BE2C (cell line): ENCODE measurements at regions not wholly inside any gene's neighbourhood (a gene's known extent, or its start where the extent isn't known, plus 50 kb on each side); places are given as distances from the start of the nearest gene placed in this dataset.

Experiments used
- DNase-seq: peaks from one replicate; pipeline ENCODE4 v3.0.0-alpha.2; 2020
- H3K27me3 ChIP-seq: fragments of 250-450 bp; sonication (Bioruptor Pico); 2 replicates; pipeline ENCODE4 v1.5.1; 2020; ENCODE audit warnings: mild to moderate bottlenecking
- H3K36me3 ChIP-seq: fragments of 250-450 bp; sonication (Bioruptor Pico); 2 replicates; pipeline ENCODE4 v1.5.1; 2020; ENCODE audit warnings: mild to moderate bottlenecking
- H3K4me1 ChIP-seq: fragments of 250-450 bp; sonication (Bioruptor Pico); 2 replicates; pipeline ENCODE4 v1.5.1; 2020
- H3K4me3 ChIP-seq: 2 replicates; pipeline ENCODE4 v1.5.1; 2011; ENCODE audit warnings: low read depth, low read length
- H3K9me3 ChIP-seq: fragments of 250-450 bp; sonication (Bioruptor Pico); 2 replicates; pipeline ENCODE4 v1.5.1; 2020
- TF ChIP-seq, protein P1 (sequence below): IDR thresholded peaks from 2 replicates; pipeline ENCODE4 v1.5.1; 2012; ENCODE audit warnings: mild to moderate bottlenecking, low read depth, low read length

DNA sequence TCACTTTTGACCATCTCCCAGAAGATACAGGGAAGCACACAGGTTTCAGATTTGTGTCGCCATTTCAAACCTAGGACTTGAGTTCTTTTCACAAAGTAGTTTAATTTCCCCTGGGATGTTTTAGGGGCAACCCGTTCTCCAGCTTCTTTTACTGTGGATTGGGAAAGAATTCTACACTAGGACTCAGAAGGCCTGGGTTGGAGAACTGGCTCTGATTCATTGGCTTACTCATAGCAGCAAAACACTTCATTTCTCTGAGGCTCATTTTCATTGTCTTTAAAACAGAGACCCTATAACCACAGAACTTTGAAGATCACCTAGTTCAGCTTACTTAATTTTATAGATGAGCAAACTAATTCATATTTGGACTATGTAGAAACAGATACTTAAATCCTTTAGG is 175.9 kb upstream of the SALL1 start:
- TF ChIP-seq, protein P1, sequence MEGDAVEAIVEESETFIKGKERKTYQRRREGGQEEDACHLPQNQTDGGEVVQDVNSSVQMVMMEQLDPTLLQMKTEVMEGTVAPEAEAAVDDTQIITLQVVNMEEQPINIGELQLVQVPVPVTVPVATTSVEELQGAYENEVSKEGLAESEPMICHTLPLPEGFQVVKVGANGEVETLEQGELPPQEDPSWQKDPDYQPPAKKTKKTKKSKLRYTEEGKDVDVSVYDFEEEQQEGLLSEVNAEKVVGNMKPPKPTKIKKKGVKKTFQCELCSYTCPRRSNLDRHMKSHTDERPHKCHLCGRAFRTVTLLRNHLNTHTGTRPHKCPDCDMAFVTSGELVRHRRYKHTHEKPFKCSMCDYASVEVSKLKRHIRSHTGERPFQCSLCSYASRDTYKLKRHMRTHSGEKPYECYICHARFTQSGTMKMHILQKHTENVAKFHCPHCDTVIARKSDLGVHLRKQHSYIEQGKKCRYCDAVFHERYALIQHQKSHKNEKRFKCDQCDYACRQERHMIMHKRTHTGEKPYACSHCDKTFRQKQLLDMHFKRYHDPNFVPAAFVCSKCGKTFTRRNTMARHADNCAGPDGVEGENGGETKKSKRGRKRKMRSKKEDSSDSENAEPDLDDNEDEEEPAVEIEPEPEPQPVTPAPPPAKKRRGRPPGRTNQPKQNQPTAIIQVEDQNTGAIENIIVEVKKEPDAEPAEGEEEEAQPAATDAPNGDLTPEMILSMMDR: no peak
- Histone ChIP-seq H3K9me3 (no peaks in the 10 kb centered on the region), H3K36me3 (no peaks in the 10 kb centered on the region), H3K4me3 (no peak overlapping the region), H3K27me3 (no peaks in the 10 kb centered on the region), H3K4me1 (no peaks in the 10 kb centered on the region)
- no peak for DNase-seq

DNA sequence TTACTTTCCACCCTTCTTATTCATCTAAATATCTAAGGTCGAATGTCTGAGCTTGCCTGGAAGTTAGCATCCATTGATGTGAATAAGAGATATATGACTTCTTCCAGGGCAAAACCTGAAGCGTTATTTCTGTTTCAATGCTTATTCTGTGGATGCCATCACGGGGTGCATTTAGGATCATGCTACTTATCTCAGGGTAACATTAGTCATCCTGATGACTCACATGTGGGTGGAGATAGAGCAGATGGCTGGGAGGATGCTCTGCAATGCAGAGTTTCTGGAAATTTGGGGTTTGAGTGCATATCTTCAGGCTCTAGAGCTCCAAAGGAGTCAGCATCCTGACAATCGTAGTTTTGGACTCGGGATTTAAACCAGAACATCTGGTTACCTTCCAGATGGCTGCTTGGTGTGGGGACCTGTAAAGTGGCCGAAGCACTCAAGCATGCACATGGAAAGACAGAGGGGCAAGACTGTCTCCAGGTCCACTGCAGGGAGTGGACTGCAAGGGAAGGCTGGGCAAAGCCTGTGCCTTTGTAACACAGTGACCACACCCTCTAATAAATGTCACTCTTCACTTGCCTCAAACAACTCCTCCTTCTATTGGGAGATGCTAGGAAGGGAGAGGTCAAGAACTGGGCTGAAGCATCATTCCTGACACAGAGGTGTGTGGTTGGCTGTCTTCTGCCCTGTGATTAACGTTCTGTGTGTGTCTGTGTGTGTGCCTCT is 175.2 kb upstream of the SALL1 start:
- TF ChIP-seq, protein P1: no peak
- H3K27me3 ChIP-seq: no peaks in the 10 kb centered on the region
- no peaks in the 10 kb centered on the region for H3K4me1 ChIP-seq
- no peak overlapping the region for H3K4me3 ChIP-seq
- H3K9me3 ChIP-seq: no peaks in the 10 kb centered on the region
- H3K36me3 ChIP-seq: no peaks in the 10 kb centered on the region
- no peak for DNase-seq

DNA sequence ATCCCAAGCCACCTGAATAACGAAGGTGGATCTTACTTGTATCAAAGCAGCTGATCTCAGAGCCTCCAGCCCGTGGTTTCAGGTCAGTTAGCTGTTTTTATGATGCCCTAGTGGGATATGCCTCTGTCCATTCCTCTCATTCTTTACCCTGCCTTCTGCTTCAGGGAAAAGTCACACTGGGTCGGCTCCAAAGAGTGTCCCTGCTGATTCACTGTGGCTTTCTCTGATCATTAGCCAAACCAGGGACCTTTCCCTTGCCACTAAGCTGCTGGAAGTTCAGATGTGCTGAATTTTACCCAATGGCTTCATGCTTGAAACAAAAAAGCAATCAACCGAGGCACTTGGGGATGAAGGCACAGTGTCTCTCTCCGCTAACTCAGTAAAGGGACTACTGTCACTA is 170.2 kb upstream of the SALL1 start:
- no peak for DNase-seq
- H3K27me3 ChIP-seq: no peaks in the 10 kb centered on the region
- H3K36me3 ChIP-seq: no peaks in the 10 kb centered on the region
- no peaks in the 10 kb centered on the region for H3K4me1 ChIP-seq
- no peak overlapping the region for H3K4me3 ChIP-seq
- no peaks in the 10 kb centered on the region for H3K9me3 ChIP-seq
- TF ChIP-seq, protein P1: no peak

DNA sequence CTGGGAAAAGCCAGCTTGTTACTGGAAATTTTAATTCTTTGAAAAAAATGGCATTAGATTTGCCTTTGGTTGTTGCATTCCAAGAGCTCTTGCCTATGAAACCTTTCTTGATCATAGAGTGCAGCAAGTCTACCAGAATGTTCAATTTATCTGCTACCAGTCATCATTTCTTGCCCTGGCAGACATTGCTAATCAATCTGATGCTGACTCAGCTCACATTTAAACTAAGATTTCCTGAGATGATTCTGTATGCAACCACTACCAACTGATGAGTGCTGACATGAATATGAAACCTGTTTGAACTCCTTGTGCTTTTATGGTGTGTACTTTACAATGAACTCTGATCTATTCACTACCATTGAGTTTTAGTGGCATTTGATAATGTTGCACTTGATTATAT is 166.5 kb upstream of the SALL1 start:
- Histone ChIP-seq H3K4me1 (no peaks in the 10 kb centered on the region), H3K27me3 (no peaks in the 10 kb centered on the region), H3K4me3 (no peak overlapping the region), H3K36me3 (no peaks in the 10 kb centered on the region), H3K9me3 (no peaks in the 10 kb centered on the region)
- TF ChIP-seq, protein P1: no peak
- no peak for DNase-seq

DNA sequence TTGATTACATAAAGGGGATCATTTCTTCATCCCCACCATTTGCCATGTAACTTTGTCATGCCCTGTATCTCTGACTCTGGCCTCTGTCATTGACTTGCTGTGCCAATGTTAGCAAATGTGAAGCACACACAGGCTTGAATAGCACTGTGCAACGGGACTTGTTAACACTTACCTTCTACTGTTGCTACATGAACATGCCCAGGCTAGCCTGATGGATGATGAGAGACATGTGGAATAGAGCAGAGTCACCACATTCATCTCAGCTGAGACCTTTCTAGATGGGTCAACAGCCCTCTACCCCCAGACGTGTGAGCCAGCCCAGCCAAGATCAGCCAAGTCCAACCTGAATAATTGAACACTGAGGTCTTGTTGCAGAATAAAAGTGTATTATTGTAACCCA is 162.1 kb upstream of the SALL1 start:
- DNase-seq: no peak
- TF ChIP-seq, protein P1: no peak
- Histone ChIP-seq H3K4me1 (no peaks in the 10 kb centered on the region), H3K9me3 (no peaks in the 10 kb centered on the region), H3K4me3 (no peak overlapping the region), H3K27me3 (no peaks in the 10 kb centered on the region), H3K36me3 (no peaks in the 10 kb centered on the region)

DNA sequence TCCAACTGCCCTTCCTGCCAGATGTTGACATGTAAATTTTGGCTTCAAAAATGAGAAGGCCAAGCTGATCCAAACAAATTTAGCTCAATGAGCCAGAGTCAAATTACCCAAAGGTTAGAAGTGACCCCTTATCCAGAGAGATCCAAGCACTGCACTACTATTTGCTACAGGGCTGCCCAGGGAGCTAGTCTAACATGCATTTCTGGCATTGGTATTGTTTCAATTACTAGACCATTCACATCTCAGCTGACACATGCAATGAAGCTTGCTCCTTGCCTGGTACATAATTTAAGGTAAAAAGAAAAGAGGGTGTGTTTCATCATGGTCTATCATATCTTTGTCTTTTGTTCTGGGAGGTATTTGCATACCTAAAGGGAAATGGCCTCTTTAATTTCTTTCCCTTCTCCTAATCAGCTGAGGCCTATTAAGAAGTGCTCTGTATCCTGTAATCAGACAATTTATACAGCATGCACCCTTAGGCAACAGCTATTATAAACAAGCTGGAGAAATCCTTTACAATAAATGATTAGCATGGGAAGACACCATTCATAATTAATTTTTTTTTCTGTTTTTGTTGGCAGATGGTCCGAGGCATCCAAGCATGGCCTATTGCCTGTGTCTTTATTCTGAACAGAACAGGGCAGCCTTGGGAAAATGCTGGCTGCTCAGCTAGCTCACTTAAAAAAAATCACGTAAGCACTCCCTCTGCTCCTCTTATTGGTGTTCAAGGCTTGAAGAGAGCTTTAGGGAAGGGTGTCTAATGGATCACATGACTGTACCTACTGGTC is 161.5 kb upstream of the SALL1 start:
- no peak for DNase-seq
- no peaks in the 10 kb centered on the region for H3K27me3 ChIP-seq
- no peaks in the 10 kb centered on the region for H3K36me3 ChIP-seq
- TF ChIP-seq, protein P1: no peak
- no peak overlapping the region for H3K4me3 ChIP-seq
- no peaks in the 10 kb centered on the region for H3K4me1 ChIP-seq
- no peaks in the 10 kb centered on the region for H3K9me3 ChIP-seq
